DMS79 treated with DMSO at 0.1 percent for 48 hours (cell line): ENCODE measurements at regions not wholly inside any gene's neighbourhood (a gene's known extent, or its start where the extent isn't known, plus 50 kb on each side); places are given as distances from the start of the nearest gene placed in this dataset.

Source experiments
- DNase-seq: peaks from one replicate; lab custom pipeline; 2025; lab: John Stamatoyannopoulos, UW

DNA sequence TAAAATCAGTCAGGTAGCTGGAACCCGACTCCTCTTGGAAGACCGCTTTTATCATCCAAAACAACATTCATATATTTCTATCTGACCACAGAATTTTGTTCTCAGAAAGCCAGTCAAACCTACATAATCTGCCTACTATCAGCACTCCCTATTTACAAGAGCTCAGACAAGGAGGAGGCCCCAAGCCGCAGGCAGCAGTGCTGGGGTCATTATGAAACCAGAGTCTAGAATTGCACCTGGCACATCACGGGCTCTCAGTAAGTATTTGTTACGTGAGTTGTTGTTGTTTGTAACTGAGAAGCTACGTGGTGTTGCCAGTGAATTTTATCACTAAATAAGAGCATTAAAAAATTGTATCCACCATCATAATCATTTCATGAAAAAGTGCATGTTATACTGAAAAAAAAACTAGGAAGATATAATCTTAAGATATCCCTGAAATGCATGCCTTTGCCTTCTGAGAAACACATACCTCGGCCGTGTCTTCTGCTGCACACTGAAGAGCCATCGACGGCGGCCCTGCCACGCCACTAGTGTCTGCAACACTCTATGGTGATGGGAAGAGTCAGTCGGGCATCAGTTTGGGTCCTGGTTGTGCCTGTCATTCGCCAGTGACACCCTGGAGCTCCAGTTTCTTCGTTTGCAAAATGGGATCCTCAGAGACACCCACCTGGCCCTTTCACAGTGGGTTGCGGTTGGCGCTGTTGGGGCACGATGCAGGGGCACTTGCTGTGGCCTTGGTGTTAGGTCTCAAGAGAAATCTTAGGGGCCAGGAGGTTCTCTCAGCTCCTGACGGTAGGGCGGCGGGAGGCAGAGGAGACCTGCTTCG is 505.9 kb downstream of the EIPR1 start:
- peak; percentile 11 for DNase-seq

DNA sequence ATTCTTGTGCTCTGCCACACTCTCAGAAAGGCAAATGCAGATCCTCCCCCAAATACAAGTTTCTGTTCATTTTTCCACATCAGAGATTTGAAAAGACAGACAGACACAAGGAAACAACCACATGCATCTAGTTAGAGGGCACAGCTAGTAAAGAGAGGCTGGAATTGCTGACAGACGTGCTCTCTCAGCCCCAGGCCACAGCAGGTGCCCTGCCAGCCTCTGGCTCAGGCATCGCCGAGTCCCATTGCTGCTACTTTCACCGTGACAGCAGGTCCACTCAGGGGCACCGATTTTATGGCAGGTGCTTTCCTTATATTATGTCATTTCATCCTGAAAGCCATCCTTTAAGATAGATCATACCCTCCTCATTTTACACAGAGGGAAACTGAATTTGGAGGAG is 507.5 kb downstream of the EIPR1 start:
- peak; percentile 74 for DNase-seq

DNA sequence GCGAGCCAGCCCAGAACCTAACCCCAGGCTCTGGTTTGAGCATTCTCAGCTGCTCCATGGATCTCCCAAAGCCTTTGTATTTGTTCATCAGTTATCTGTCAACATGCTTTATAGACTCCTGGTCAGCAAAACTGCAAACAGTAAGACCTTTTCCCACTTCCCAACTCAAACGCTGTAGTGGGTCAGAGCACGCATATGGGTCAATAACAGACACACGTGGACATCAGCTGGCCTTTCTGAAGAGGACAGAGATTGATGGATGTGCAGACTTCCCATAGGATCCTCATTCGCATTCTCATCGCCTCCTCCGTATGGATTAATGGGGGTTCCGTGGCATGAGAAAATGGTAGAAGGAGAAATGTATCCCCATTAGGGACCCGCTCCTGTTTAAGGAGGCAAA is 508.1 kb downstream of the EIPR1 start:
- no peak for DNase-seq

DNA sequence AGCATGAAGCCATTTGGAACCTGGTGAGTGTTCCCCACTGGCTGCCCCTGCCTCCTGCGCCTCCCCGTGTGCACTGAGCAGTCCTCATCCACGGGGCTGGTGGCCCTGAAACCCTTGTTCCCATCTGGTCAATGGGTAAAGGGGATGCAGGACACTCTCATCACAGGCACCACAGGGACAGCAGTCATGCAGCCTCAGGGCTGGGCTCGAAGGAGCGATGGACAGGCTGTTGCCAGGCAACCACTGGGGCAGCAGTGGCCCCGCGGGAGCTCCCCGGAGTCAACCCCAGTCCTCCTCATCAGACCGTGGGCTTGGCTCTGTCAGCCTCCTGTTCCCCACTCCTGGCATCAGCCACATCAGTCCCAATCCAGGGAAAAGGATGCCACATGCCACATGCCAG is 509.5 kb downstream of the EIPR1 start:
- no peak for DNase-seq

DNA sequence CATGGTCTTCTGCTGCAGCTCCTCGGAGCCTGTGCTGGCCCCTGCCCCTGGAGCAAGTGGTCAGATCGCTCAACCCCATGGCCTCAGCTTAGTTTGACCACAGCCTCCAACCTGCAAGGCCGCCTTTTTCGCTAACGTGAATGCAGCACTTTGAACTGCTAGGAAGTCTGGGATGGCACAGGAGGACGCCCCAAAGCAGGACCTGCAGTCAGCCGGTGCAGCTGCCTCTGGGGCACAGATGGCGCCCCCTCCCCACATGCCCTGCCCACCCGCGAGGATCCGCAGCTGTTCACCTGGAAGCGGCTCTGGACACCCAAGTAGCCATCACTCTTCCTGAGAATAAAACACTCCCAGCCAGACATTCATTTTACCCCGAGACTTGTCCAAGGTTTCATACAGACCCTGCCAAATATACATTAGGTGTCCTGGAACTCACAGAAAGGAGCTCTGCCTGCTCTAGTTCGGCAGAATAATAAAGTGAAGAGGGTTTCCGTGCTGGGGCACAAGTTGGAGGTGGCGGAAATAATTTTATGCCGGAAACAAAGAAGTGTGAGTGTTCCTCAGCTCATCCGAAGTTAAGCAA is 510.1 kb downstream of the EIPR1 start:
- DNase-seq, result no peak

DNA sequence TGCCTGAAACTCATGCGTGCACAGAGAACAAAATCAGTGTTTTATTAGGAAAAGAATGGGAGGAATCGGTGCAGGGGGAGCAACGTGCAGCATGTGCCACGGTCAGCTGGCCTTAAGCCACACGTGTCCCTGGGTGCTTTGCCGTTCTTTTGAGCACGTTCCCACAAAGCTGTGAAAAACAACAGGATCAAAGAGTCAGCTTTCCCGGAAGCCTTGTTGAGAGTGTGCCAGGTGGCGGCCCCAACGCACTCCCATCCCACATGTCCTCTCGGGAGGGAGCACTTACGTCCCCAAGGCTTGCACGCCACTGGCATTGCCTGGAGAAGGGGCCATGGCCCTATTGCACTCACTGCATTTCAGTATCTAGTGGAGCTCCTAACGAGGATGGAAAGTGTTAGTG is 511.2 kb downstream of the EIPR1 start:
- no peak for DNase-seq

DNA sequence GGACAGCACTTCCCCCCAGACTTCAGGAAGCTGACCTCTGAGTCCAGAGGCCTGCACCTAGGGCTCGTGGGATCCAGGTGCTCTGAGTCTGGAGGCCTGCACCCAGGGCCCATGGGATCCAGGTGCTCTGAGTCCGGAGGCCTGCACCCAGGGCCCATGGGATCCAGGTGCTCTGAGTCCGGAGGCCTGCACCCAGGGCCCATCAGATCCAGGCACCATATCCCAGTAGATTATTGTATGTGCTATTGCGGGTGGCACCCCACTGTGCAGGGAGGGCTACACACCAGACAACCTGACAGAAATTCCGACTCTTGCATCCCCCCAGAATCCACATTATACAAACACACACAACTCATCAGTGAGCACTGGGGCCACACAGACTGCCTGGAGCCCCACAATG is 515.2 kb downstream of the EIPR1 start:
- DNase-seq, result no peak

DNA sequence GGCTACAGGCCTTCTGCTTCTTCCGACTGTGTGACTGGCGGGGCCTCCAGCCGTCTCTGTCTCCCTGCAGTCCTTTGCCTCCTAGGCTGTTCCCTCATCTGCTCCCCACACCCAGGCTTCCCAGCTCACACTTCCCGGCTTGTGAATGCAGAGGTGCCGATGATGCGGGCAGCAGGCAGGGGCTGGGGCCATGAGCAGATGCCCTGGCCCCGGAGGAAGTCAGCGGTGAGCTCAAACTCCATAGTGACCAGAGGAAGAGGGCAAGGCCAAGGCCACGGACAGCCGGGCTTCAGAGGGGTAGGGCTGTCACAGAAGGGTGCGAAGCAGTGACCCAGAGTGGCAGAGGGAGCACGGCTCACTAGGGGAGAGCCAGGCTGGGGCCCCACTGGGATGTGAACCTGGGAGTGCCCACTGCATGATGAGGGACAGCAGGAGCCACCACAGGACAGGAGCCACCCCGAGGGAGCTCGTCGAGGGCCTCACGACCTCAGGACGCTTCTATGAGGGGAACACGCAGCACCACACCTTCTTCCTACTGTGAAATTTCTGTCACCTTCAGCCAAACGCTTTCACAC is 515.9 kb downstream of the EIPR1 start:
- no peak for DNase-seq

DNA sequence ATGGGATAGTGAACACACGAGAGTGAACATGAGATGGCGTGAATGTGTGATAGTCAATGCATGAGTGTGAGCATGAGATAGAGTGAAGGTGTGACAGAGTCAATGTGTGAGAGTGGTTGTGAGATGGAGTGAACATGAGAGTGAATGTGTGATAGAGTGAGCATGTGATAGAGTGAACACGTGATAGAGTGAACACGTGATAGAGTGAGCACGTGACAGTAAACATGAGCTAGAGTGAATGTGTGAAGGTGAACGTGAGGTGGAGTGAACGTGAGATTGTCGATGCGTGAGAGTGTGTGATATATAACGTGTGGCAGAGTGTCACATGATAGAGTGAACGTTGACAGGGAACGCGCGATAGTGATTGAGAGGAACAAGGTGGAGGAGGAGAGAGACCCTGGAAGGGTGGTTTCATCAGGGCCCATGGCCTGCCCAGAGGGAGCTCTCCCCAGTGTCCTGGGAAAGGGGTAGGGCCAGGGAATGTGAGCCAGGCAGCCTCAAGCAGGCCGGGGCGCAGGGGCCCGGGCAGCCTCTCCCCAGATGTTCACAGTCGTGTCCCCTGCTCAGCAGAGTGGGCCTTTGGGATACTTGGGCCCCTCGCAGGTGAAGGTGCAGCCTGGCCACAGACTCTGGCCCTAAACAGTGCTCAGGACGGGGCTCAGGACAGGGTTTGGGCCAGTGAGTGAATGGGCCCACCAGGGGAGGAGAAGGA is 516.9 kb downstream of the EIPR1 start:
- no peak for DNase-seq

DNA sequence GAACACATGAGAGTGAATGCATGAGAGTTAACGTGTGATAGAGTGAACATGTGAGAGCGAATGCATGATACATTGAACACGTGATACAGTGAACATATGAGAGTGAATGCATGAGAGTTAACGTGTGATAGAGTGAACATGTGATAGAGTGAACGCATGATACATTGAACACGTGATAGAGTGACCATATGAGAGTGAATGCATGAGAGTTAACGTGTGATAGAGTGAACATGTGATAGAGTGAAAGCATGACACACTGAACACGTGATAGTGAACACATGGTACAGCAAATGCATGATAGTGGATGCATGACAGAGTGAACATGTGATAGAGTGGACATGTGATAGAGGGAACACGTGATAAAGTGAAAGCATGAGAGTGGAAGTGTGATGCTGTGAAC is 517.9 kb downstream of the EIPR1 start:
- no peak for DNase-seq

DNA sequence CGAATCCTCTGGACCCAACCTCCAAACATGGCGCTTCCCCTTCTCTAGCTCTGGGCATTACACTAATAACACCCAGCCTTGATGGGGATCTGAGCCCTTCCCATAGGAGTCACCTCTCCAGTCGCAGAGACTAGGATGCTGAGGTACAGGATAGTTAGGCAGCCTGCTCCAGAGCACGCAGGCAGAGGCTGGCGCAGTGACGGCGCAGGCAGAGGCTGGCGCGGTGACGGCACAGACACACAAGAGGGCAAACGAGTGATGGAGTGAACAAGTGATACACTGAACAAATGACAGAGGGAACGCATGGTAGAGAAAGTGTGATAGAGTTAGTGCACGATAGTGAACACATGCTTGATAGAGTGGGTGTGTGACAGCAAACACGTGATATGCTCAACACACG is 518.5 kb downstream of the EIPR1 start:
- DNase-seq, result no peak

DNA sequence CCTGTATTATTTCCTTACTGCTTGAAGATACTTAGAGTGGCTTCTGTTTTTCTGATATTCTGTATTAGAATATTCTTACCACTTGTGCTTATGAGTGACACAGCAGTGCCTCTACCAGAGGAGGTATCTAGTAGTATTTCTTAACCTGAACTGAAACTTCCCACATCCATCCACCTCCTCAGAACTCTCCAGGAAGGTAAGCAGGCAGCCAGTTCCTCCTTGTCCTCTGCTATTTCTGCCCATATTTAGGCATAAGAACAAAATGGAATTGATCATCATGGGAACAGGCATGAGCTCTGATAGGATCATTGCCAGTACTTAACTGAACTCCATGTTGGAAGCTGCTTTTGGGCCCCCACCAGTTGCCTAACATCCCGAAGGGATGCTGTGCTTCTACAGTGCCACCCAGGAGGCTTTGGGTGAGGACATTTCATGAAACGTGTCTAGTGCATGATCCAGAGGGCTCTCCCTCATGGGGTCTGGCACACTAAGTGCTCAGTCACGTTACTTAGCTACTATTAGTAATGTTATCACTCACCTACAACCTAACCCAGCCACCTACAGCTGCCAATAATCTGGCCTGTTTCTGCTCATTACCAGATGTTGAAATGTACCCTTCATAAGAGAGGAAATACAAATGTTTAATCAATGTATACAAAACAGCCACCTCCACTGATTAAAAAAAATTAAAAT is 520.7 kb downstream of the EIPR1 start:
- DNase-seq, result no peak

DNA sequence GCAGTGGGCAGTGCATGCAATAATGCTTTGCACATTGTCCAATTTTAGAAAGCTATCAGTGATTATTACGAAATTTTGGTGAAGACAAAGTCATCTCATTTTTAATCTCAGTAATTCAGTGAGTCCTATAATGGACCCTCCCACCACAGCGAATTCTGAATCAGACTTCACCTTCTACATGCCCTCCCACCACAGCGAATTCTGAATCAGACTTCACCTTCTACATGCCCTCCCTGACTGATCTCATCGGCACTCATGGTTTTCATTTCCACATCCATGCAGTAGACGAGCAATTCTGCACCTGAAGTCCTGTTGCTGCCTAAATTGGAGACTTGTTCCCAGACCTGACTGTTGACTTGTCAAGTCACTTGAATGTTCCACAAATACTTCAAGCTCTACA is 522.3 kb downstream of the EIPR1 start:
- no peak for DNase-seq

DNA sequence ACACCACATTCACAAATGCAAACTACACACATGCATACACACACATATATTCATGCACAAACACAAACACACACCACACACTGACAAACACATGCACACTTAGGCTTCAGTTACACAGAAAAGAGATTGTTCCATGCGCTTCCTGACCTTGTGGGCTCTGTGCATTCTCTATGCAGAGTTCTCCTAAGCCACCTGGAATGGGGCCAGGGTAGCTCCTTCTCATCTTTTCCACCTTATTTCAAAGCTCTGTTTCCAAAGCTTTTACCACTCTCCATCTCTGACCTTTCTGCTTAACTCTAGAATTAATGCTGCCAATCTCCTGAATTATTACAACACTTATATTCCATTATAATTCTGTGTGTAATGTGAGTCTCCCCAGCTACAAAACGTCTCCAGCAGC is 522.3 kb upstream of the MYT1L start:
- no peak for DNase-seq

DNA sequence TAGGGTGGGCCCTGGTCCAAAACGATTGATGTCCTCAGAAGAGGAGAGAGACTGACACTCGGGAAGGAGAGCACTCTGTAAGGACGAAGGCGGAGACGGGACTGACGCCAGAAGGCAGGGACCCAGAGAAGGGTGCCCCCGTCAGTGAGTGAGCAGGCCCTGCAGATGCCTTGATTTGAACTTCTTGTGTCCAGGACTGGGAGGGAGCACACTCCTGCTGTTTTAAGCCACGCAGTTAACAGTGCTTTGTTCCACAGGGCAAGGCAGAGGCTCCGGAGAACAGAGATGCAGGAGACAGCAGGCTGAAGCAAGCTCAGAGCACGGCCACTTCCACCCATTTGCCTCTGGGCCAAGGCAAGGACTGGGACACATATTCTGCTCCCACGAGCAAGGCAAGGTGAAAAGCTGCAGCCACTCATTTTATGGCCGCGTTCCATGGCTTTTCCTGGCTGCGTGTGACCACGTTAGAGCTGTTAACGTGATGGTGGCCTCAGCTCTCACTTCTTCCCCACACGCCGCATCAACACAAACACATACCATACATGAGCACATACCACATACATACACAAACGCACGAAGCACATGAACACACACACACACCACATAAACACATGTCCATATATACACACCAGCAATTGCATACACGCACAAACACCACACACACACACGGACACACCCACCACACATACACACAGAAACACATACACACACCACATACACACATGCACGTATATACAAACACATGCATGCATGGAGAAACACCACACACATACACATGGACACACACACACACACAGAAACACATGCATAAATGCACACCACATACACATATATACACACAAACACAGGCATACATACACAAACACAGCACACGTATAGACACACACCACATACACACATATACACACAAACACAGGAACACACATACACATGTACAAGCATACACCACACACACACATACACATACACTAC is 521.0 kb upstream of the MYT1L start:
- DNase-seq, result no peak

DNA sequence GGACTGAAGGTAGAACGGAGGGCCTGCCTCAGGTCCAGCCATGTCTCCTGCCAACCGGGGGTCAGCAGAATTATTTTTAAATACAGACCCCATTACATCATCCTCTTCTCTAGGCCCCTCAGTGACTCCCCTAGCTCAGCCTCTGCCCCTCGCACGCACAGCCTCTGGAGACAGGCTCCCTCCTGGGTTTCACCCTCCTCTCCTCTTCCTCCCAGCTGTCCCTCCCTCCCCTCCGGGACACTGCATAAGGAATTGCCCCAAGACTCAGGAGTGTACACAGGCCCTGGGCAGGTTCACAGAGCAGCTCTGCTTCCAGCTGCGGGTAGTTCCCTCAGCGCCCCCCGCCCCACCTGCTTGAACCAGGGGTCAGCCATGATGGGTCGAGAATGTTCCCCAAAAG is 520.2 kb upstream of the MYT1L start:
- no peak for DNase-seq

DNA sequence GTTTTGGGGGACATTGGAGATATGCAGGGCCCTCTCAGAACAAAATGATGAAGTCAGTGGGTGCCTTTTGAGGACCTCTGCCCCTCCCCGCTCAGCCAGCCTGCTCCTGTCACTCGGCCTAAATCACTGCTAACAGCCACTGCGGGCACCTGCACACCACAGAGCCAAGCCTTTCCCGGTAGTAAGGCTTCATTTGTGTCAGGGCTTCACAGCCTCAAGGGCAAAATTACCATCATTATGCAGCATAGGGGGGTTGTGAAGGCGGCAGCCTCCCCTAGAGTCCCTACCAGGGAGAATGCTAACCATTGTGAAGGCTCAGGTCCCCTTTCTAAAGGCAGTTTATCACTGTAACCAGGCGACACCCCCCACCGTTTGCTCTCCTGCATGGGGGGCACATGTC is 519.8 kb upstream of the MYT1L start:
- no peak for DNase-seq

DNA sequence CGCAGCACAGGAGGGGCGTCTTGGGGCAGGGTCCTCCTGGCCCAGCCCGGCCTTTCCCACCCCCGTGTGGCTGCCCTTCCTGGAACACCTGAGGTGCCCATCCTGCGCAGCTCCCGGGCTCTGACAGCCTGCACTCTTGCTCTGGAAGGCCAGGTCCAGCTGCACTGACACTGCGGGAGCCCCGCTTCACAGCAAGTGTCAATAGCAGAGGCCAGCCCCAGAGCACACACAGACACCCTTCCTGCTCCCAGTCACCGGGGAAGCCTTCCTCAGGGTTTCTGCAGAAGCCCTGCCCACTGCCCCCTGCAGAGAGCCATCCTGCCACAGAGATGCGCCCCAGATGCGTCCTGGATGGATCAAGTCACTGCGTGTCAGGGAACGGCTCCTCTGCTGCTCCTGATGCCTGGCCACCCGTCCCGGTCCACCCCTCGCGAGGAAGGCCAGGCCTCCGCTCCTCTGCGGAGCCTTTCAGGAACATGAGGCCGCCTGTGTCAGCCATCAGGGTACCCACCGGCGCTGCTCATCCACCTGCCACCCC is 519.2 kb upstream of the MYT1L start:
- DNase-seq, result no peak

DNA sequence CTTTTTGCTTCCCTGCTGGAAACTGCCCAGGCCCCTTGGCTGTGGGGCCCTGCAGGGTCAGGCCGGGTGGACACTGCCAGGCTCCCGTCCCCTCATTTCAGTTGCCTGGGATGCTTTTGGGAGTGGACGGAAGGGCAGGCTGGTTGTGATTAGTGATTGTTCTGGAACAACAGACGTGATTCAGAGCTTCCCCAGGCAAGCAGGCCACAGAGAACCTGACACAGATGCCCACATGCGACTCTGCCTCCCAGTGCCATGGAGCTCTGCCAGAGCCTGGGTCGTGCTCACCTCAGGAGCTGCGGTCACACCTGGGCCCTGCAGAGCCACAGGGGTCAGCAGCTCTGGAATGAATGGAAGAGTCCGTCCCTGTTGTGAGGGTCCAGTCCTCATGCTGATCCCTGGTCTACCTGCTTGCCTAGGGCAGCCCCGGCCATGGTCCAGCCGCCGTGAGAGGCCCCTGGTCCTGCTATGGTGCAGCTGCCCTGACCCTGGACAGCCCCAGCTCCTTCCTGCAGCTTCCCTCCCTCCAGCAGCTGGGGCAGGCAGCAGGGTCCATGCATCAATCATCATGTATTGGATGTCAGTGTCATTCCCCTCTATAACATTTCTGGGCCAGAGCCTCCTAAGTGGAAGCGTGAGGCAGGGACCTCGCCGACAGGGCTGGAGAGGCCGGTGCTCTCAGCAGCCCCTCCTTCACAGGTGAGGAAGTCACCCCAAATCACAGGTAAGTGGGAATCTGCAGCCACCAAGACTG is 518.6 kb upstream of the MYT1L start:
- no peak for DNase-seq
